ENCODE measurements at regions not wholly inside any gene's neighbourhood (a gene's known extent, or its start where the extent isn't known, plus 50 kb on each side); places are given as distances from the start of the nearest gene placed in this dataset.

DNA sequence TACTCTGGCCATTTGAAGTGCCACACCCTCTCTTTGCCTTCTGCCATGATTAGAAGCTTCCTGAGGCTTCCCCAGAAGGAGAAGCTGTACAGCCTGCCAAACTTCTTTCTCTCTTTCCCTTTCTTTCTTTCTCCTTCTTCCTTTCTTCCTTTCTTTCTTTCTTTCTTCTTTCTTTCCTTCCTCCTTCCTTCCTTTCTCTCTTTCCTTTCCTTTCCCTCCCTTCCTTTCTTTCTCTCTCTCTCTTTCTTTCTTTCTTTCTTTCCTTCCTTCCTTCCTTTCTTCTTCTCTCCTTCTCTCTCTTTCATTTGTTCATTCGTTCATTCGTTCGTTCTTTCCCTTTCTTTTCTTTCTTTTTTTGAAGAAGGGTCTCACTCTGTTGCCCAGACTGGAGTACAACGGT is 931.0 kb downstream of the TTLL7 start:
- no peaks in the 10 kb centered on the region for H3K27me3 ChIP-seq
- WGBS, 2 donors (ENCODE audit: low coverage in 1 of 2), result 0 to 73% methylated on average over 1 to 4 of the region's 4 CpGs
- no peaks in the 10 kb centered on the region for H3K4me1 ChIP-seq
- H3K36me3 ChIP-seq, result no peaks in the 10 kb centered on the region
- TF ChIP-seq POLR2A (IDR thresholded peaks at IDR 0.05) (no peak), POLR2AphosphoS5 (IDR thresholded peaks at IDR 0.05) (no peak)
- TF ChIP-seq, protein P1, sequence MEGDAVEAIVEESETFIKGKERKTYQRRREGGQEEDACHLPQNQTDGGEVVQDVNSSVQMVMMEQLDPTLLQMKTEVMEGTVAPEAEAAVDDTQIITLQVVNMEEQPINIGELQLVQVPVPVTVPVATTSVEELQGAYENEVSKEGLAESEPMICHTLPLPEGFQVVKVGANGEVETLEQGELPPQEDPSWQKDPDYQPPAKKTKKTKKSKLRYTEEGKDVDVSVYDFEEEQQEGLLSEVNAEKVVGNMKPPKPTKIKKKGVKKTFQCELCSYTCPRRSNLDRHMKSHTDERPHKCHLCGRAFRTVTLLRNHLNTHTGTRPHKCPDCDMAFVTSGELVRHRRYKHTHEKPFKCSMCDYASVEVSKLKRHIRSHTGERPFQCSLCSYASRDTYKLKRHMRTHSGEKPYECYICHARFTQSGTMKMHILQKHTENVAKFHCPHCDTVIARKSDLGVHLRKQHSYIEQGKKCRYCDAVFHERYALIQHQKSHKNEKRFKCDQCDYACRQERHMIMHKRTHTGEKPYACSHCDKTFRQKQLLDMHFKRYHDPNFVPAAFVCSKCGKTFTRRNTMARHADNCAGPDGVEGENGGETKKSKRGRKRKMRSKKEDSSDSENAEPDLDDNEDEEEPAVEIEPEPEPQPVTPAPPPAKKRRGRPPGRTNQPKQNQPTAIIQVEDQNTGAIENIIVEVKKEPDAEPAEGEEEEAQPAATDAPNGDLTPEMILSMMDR (IDR thresholded peaks at IDR 0.05), result no peak
- no peak overlapping the region for H3K27ac ChIP-seq
- no peak overlapping the region for H3K4me3 ChIP-seq
- ATAC-seq, result no peak
- peaks cover 0 to 4% (median 0%) of the 10 kb centered on the region in 3 donors for H3K9me3 ChIP-seq

DNA sequence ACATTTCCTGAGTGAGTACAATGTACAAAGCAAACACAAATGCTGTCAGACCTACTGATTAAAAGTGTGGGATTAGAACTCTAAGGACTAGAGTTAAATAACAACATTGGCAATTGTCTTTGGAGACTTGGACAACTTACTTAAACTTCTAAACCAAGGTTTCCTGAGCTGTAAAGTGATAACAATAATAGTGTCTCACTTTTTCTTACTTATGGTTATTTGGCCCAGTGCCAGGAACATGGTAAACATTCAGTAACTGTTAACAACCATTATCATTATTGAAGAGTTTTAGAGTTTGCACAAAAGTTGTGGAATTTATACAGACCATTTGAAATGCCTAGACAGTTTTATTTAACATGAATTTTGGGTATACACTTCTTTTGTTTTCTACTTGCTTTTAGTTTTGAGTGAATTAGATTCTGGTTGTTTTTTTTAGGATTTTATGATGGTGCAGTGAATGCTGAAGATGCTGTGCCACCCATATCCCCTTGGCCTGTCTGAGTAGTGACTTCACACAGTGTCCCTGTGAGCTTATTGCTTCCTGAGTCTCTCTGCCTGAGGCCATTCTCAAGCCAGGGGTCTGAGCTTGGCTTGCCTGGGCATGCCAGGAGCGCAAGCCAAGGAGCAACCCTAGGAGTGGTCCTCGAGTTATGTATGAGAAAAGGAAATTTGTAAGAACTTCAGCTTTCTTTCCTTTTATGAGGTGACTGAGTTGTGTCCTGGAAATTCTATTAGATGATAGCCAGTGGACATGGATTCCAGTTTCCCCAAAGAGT is 932.8 kb downstream of the TTLL7 start:
- TF ChIP-seq, protein P1 (IDR thresholded peaks at IDR 0.05), result no peak
- TF ChIP-seq EP300 (IDR thresholded peaks at IDR 0.05), result no peak
- TF ChIP-seq POLR2A (IDR thresholded peaks at IDR 0.05), result no peak
- TF ChIP-seq POLR2AphosphoS5 (IDR thresholded peaks at IDR 0.05), result no peak
- H3K36me3 ChIP-seq, result no peaks in the 10 kb centered on the region
- WGBS, 2 donors (ENCODE audit: low coverage in 1 of 2), result 90% methylated on average over 2 of the region's 2 CpGs; no CpG with 5 or more reads in 1 of the 2 donors
- no peaks in the 10 kb centered on the region for H3K4me1 ChIP-seq
- no peaks in the 10 kb centered on the region for H3K27me3 ChIP-seq
- ATAC-seq, result no peak
- no peak overlapping the region for H3K4me3 ChIP-seq
- H3K27ac ChIP-seq, result no peak overlapping the region
- H3K9me3 ChIP-seq, result peaks cover 0 to 4% (median 0%) of the 10 kb centered on the region in 3 donors

DNA sequence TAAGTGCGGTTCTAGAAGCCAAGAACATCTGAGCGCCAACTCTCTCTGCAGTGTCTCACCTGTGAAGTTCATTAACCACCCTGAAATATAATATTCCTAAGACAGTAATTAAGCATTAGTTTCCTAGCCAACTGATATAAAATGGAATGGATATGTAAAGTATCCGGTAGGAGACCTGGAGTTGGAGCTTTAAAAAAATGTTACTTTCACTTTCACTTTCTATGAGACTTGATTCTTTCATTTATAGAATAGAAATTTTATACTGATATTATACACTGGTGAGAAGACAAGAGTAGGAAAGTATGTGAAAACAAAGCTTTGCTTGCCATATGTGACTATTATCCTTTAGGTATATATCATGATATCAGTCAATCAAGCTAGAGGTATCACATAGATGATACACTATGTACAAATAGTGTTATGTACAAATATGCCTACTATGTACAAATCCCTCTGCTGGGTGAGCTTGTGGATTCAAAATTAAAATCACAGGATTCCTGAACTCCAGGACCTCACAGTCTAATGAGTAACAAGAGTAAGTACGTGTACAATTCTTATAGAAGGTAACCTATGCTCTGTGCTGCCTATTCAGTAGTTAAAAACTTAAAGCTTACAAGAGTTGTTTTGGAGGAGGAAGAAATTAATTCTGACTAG is 934.2 kb downstream of the TTLL7 start:
- Histone ChIP-seq H3K4me1 (no peaks in the 10 kb centered on the region), H3K9me3 (peaks cover 0 to 4% (median 0%) of the 10 kb centered on the region in 3 donors), H3K36me3 (no peaks in the 10 kb centered on the region), H3K27ac (no peak overlapping the region), H3K4me3 (no peak overlapping the region), H3K27me3 (no peaks in the 10 kb centered on the region)
- WGBS, 2 donors (ENCODE audit: low coverage in 1 of 2), result 85 to 86% methylated on average over 4 of the region's 4 CpGs
- TF ChIP-seq POLR2A (IDR thresholded peaks at IDR 0.05), result no peak
- no peak for TF ChIP-seq EP300 (IDR thresholded peaks at IDR 0.05)
- TF ChIP-seq, protein P1 (IDR thresholded peaks at IDR 0.05), result no peak
- TF ChIP-seq POLR2AphosphoS5 (IDR thresholded peaks at IDR 0.05), result no peak
- no peak for ATAC-seq

DNA sequence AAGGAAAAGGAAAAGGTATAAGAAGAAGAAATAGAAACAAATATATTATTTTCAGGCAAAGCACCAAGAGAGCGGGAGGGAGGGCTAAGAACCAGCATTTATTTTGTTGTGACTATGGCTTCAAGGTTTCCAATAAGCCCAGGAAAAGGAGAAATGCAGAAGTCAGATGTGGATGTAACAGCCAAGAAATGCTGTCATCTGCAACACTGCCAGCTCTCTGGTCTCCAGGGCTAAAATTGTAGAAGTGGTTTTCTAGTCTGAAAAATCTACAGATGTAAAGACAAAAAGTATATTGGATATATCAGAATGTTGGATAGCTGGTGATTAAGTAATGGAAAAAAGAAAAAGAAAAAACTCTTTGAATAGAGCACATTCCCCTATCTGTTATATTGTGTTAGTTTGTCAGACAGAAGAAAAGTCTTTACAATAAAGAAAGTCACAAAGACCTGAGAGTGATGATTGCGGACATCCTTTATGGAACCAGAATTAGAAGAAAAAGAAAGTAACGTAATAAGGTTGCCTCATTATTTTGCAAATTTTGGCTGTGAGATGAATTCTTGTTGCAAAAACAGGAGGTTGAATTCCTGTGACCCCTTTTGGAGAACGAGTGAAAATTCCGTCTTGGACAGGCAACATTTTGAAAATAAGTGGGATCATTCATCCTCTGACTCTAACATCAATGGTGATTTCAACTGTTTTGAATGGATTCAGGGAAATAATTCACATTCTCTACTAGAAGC is 938.1 kb downstream of the TTLL7 start:
- ATAC-seq, result no peak
- 55 to 62% methylated on average over 4 to 5 of the region's 5 CpGs for WGBS, 2 donors (ENCODE audit: low coverage in 1 of 2)

More for the DNA sequence above, 938.1 kb downstream of the TTLL7 start:
- H3K36me3 ChIP-seq, result no peaks in the 10 kb centered on the region
- no peak overlapping the region for H3K4me3 ChIP-seq
- no peaks in the 10 kb centered on the region for H3K4me1 ChIP-seq
- H3K9me3 ChIP-seq, result no peaks in the 10 kb centered on the region
- no peak overlapping the region for H3K27ac ChIP-seq
- TF ChIP-seq, protein P1 (IDR thresholded peaks at IDR 0.05), result no peak
- TF ChIP-seq EP300 (IDR thresholded peaks at IDR 0.05), result no peak
- TF ChIP-seq POLR2AphosphoS5 (IDR thresholded peaks at IDR 0.05), result no peak
- TF ChIP-seq POLR2A (IDR thresholded peaks at IDR 0.05), result no peak
- H3K27me3 ChIP-seq, result no peaks in the 10 kb centered on the region
